Fibroblast of mammary gland (primary cell): ENCODE measurements at regions not wholly inside any gene's neighbourhood (a gene's known extent, or its start where the extent isn't known, plus 50 kb on each side); places are given as distances from the start of the nearest gene placed in this dataset.

Experiments used
- DNase-seq: peaks from one replicate; pipeline ENCODE4 v3.0.0-alpha.2; 2010; ENCODE audit warnings: low read depth
- H3K4me3 ChIP-seq: 2 replicates; pipeline ENCODE4 v1.5.1; 2011; ENCODE audit warnings: low read depth, mild to moderate bottlenecking, low read length, moderate library complexity; ENCODE audit not compliant: control insufficient read depth
- CTCF ChIP-seq: conservative IDR thresholded peaks from 2 replicates; pipeline ENCODE4 v1.5.1; 2011; ENCODE audit warnings: low read depth, low read length, inconsistent platforms; ENCODE audit not compliant: control insufficient read depth, insufficient read depth

GRCh38 chr9:115900698-115901097, 252.9 kb upstream of the PAPPA start:
- no peak overlapping the region for H3K4me3 ChIP-seq
- no peak for DNase-seq
- no peak for TF ChIP-seq CTCF

- DNase-seq, result no peak
- H3K4me3 ChIP-seq, result no peak overlapping the region
- TF ChIP-seq CTCF, result no peak
These were observed 242.6 kb upstream of the PAPPA start for GRCh38 chr9:115910959-115911358.

GRCh38 chr9:115912086-115912485, 241.5 kb upstream of the PAPPA start:
- H3K4me3 ChIP-seq, result no peak overlapping the region
- TF ChIP-seq CTCF, result no peak
- DNase-seq, result no peak

- no peak overlapping the region for H3K4me3 ChIP-seq
- no peak for TF ChIP-seq CTCF
- DNase-seq, result peak; percentile 61
These were observed 239.9 kb upstream of the PAPPA start for GRCh38 chr9:115913696-115914095.

- H3K4me3 ChIP-seq, result no peak overlapping the region
- no peak for DNase-seq
- no peak for TF ChIP-seq CTCF
These were observed 239.3 kb upstream of the PAPPA start for GRCh38 chr9:115914291-115914690.

- peak; percentile 91 for DNase-seq
- no peak for TF ChIP-seq CTCF
- no peak overlapping the region for H3K4me3 ChIP-seq
These were observed 232.3 kb upstream of the PAPPA start for GRCh38 chr9:115921301-115921700.

GRCh38 chr9:115922444-115922843, 231.1 kb upstream of the PAPPA start:
- H3K4me3 ChIP-seq, result no peak overlapping the region
- DNase-seq, result no peak
- no peak for TF ChIP-seq CTCF
